ENCODE measurements at regions not wholly inside any gene's neighbourhood (a gene's known extent, or its start where the extent isn't known, plus 50 kb on each side); places are given as distances from the start of the nearest gene placed in this dataset.

DNA sequence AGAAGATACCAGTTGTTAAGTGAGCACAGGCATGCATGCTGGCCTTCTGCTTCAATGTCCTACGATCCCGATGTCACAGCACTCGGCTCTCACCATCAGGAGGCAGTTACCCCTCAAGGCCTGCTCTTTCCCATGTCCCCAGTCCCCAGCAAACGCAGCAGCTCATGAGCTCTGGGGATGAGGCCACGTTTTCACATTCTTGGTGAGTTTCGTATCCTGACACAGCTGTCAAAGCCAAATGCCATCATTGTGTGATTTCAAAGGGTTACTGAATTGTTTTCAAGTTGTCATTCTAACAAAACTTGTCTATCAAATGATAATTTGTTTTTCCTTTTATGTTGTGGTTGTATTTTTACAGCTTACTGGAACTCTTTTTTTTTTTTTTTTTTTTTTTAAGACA lies 226.9 kb upstream of the KCNG1 start:
- no peaks in the 10 kb centered on the region for H3K4me1 ChIP-seq (ENCODE audit: control insufficient read depth, extremely low read depth, insufficient read depth, low read length)
- no peak overlapping the region for H3K4me2 ChIP-seq (ENCODE audit: insufficient read depth, low read length)
- no peak overlapping the region for H3K4me3 ChIP-seq (replicated peaks in 1 of 3; ENCODE audit: insufficient read depth in 1 of 3, low read depth in 1 of 3, low read length in 3 of 3)
- DNase-seq (ENCODE audit: low read depth, low spot score), result no peak
- dilution Hi-C loops (cut with MboI; ENCODE audit: extremely low pct_ligation_motif_present, low sequenced_read_pairs), result no loop called here
- no peaks in the 10 kb centered on the region for H4K20me1 ChIP-seq (replicated peaks; ENCODE audit: control insufficient read depth, extremely low read depth, insufficient read depth, low read length)
- H3K79me2 ChIP-seq (ENCODE audit: control insufficient read depth, insufficient read depth, low read length), result no peaks in the 10 kb centered on the region
- H3K36me3 ChIP-seq (ENCODE audit: control insufficient read depth in 2 of 2, extremely low read depth in 1 of 2, insufficient read depth in 2 of 2, low read length in 2 of 2), result no peaks in the 10 kb centered on the region
- no peaks in the 10 kb centered on the region for H3K9me1 ChIP-seq (replicated peaks; ENCODE audit: control insufficient read depth, extremely low read depth, insufficient read depth, low read length)
- ChIA-PET POLR2A (no interaction called here), CTCF (no interaction called here)
- no peak for FAIRE-seq
- intact Hi-C loops (cut with micrococcal nuclease), result no loop called here
- no peak overlapping the region for H2AFZ ChIP-seq (ENCODE audit: low read depth, low read length)
- H3K9ac ChIP-seq (replicated peaks; ENCODE audit: extremely low read depth, insufficient read depth, low read length), result no peak overlapping the region
- no peak for TF ChIP-seq JUN (IDR thresholded peaks at IDR 0.05; ENCODE audit: borderline replicate concordance, insufficient read depth, insufficient read length, low read depth)
- no peak for TF ChIP-seq MYC (IDR thresholded peaks at IDR 0.05; ENCODE audit: low read depth, low read length)
- TF ChIP-seq GATA2 (IDR thresholded peaks at IDR 0.05; ENCODE audit: insufficient read depth, insufficient read length, low read depth, low read length), result no peak
- TF ChIP-seq, protein P1, sequence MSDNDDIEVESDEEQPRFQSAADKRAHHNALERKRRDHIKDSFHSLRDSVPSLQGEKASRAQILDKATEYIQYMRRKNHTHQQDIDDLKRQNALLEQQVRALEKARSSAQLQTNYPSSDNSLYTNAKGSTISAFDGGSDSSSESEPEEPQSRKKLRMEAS (IDR thresholded peaks at IDR 0.05; ENCODE audit: insufficient read depth, insufficient read length), result no peak
- TF ChIP-seq EZH2 (IDR thresholded peaks at IDR 0.05; ENCODE audit: borderline replicate concordance, low read depth, low read length, severe bottlenecking), result no peak
- TF ChIP-seq POLR2AphosphoS5 (IDR thresholded peaks at IDR 0.05; ENCODE audit: insufficient read depth, low read depth, low read length), result no peak
- TF ChIP-seq, protein P2, sequence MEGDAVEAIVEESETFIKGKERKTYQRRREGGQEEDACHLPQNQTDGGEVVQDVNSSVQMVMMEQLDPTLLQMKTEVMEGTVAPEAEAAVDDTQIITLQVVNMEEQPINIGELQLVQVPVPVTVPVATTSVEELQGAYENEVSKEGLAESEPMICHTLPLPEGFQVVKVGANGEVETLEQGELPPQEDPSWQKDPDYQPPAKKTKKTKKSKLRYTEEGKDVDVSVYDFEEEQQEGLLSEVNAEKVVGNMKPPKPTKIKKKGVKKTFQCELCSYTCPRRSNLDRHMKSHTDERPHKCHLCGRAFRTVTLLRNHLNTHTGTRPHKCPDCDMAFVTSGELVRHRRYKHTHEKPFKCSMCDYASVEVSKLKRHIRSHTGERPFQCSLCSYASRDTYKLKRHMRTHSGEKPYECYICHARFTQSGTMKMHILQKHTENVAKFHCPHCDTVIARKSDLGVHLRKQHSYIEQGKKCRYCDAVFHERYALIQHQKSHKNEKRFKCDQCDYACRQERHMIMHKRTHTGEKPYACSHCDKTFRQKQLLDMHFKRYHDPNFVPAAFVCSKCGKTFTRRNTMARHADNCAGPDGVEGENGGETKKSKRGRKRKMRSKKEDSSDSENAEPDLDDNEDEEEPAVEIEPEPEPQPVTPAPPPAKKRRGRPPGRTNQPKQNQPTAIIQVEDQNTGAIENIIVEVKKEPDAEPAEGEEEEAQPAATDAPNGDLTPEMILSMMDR (IDR thresholded peaks at IDR 0.05; ENCODE audit: extremely low read depth in 1 of 2, insufficient read depth in 1 of 2, low read depth in 1 of 2, low read length in 2 of 2), result no peak
- TF ChIP-seq POLR2A (IDR thresholded peaks at IDR 0.05; ENCODE audit: low read depth, low read length), result no peak
- no peak for TF ChIP-seq FOS (IDR thresholded peaks at IDR 0.05; ENCODE audit: borderline replicate concordance, insufficient read depth, low read length)
- no peak overlapping the region for H3K27ac ChIP-seq (ENCODE audit: insufficient read depth, low read depth, low read length)
- no TSS peak for BruUV-seq (replicated peaks)
- H3K9me3 ChIP-seq (replicated peaks; ENCODE audit: control insufficient read depth, insufficient read depth, low read length), result no peaks in the 10 kb centered on the region
- peaks cover 3 to 7% of the 10 kb centered on the region in 2 experiments for H3K27me3 ChIP-seq (ENCODE audit: control insufficient read depth in 2 of 2, insufficient read depth in 2 of 2, low read length in 2 of 2)
